ENCODE measurements at regions not wholly inside any gene's neighbourhood (a gene's known extent, or its start where the extent isn't known, plus 50 kb on each side); places are given as distances from the start of the nearest gene placed in this dataset.

DNA sequence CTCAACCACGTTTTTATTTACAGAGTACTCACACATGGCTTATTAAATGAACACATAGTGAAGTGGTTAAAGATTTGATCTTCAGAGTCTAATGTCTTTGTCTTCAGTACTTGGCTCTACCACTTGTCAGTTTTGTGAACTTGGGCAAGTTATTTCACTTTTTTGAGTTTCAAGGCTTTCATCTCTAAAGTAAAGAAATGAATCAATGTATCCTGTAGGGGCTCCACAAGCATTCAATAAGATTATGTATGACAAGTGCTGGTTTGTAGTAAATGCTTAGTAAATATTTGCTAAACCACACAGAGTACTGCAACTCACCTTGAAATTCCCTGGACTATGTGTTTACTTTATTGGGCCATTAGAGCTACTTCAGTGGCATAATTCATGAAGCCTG is 446.0 kb upstream of the GOT2 start:
- no peaks in the 10 kb centered on the region for H3K27me3 ChIP-seq (ENCODE audit: control insufficient read depth, insufficient read depth, low read length)
- H3K27ac ChIP-seq (ENCODE audit: low read length): no peak overlapping the region
- in situ Hi-C loops (cut with HindIII; ENCODE audit: low pct_unique_long_range_greater_than_20kb, low sequenced_read_pairs) (no loop called here), intact Hi-C loops (cut with micrococcal nuclease; ENCODE audit: unreplicated experiment) (no loop called here)
- no peak for ATAC-seq
- no peaks in the 10 kb centered on the region for H3K9me3 ChIP-seq (ENCODE audit: control insufficient read depth, insufficient read depth, low read depth, low read length)
- no peaks in the 10 kb centered on the region for H3K36me3 ChIP-seq (ENCODE audit: control insufficient read depth, insufficient read depth, low read length)
- H3K4me3 ChIP-seq (ENCODE audit: low read depth in 2 of 2, low read length in 2 of 2): no peak overlapping the region
- no peaks in the 10 kb centered on the region for H3K4me1 ChIP-seq (ENCODE audit: control insufficient read depth, insufficient read depth, low read length)
- POLR2A ChIA-PET: no interaction called here
- TF ChIP-seq, protein P1, sequence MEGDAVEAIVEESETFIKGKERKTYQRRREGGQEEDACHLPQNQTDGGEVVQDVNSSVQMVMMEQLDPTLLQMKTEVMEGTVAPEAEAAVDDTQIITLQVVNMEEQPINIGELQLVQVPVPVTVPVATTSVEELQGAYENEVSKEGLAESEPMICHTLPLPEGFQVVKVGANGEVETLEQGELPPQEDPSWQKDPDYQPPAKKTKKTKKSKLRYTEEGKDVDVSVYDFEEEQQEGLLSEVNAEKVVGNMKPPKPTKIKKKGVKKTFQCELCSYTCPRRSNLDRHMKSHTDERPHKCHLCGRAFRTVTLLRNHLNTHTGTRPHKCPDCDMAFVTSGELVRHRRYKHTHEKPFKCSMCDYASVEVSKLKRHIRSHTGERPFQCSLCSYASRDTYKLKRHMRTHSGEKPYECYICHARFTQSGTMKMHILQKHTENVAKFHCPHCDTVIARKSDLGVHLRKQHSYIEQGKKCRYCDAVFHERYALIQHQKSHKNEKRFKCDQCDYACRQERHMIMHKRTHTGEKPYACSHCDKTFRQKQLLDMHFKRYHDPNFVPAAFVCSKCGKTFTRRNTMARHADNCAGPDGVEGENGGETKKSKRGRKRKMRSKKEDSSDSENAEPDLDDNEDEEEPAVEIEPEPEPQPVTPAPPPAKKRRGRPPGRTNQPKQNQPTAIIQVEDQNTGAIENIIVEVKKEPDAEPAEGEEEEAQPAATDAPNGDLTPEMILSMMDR (IDR thresholded peaks at IDR 0.05): no peak
- TF ChIP-seq TCF7L2 (IDR thresholded peaks at IDR 0.05; ENCODE audit: low read depth, low read length): no peak
- TF ChIP-seq, protein P2, sequence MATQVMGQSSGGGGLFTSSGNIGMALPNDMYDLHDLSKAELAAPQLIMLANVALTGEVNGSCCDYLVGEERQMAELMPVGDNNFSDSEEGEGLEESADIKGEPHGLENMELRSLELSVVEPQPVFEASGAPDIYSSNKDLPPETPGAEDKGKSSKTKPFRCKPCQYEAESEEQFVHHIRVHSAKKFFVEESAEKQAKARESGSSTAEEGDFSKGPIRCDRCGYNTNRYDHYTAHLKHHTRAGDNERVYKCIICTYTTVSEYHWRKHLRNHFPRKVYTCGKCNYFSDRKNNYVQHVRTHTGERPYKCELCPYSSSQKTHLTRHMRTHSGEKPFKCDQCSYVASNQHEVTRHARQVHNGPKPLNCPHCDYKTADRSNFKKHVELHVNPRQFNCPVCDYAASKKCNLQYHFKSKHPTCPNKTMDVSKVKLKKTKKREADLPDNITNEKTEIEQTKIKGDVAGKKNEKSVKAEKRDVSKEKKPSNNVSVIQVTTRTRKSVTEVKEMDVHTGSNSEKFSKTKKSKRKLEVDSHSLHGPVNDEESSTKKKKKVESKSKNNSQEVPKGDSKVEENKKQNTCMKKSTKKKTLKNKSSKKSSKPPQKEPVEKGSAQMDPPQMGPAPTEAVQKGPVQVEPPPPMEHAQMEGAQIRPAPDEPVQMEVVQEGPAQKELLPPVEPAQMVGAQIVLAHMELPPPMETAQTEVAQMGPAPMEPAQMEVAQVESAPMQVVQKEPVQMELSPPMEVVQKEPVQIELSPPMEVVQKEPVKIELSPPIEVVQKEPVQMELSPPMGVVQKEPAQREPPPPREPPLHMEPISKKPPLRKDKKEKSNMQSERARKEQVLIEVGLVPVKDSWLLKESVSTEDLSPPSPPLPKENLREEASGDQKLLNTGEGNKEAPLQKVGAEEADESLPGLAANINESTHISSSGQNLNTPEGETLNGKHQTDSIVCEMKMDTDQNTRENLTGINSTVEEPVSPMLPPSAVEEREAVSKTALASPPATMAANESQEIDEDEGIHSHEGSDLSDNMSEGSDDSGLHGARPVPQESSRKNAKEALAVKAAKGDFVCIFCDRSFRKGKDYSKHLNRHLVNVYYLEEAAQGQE (IDR thresholded peaks at IDR 0.05; ENCODE audit: insufficient read depth in 1 of 2, low read depth in 2 of 2, low read length in 1 of 2): no peak
- TF ChIP-seq SIN3A (IDR thresholded peaks at IDR 0.05; ENCODE audit: borderline replicate concordance, insufficient read depth, low read depth, low read length): no peak
- TF ChIP-seq POLR2AphosphoS5 (IDR thresholded peaks at IDR 0.05; ENCODE audit: low read depth, low read length): no peak
- DNase-seq (ENCODE audit: low read depth, low spot score): no peak
- CTCF ChIA-PET: no interaction called here
- BruUV-seq (replicated peaks): no TSS peak

DNA sequence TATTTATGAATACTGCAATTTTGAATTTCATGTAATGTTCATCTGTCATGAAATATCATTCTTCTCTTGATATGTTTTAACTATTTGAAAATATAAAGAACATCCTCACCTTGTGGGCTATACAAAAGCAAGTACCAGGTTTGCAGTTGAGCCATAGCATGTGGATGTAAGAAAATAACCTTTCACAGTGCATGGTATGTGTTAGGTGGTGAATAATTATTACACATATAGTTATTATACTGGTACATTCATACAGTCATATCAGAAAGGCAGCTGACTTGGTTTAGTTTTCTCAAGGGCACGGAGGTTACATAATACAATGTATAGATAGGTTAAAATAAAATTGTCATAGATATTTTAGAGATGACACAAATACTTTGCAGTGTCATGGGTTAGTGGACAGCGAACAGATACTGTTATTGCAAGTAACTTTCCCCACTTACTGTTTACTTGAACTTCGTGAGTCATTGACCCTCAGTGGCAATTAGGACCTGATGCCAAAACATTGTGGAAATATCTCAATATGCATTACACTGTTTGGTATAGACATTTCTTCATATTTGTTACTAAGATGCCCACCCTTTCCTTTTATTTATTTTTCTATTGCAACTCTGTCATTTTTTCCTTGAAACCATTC is 445.4 kb upstream of the GOT2 start:
- CTCF ChIA-PET: no interaction called here
- POLR2A ChIA-PET: no interaction called here
- H3K4me1 ChIP-seq (ENCODE audit: control insufficient read depth, insufficient read depth, low read length): no peaks in the 10 kb centered on the region
- intact Hi-C loops (cut with micrococcal nuclease; ENCODE audit: unreplicated experiment) (no loop called here), in situ Hi-C loops (cut with HindIII; ENCODE audit: low pct_unique_long_range_greater_than_20kb, low sequenced_read_pairs) (no loop called here)
- H3K27ac ChIP-seq (ENCODE audit: low read length): no peak overlapping the region
- H3K4me3 ChIP-seq (ENCODE audit: low read depth in 2 of 2, low read length in 2 of 2): no peak overlapping the region
- DNase-seq (ENCODE audit: low read depth, low spot score) (no peak), ATAC-seq (no peak)
- TF ChIP-seq, protein P1 (IDR thresholded peaks at IDR 0.05): no peak
- TF ChIP-seq, protein P2 (IDR thresholded peaks at IDR 0.05; ENCODE audit: insufficient read depth in 1 of 2, low read depth in 2 of 2, low read length in 1 of 2): no peak
- TF ChIP-seq TCF7L2 (IDR thresholded peaks at IDR 0.05; ENCODE audit: low read depth, low read length) (no peak), POLR2AphosphoS5 (IDR thresholded peaks at IDR 0.05; ENCODE audit: low read depth, low read length) (no peak), SIN3A (IDR thresholded peaks at IDR 0.05; ENCODE audit: borderline replicate concordance, insufficient read depth, low read depth, low read length) (no peak)
- no peaks in the 10 kb centered on the region for H3K9me3 ChIP-seq (ENCODE audit: control insufficient read depth, insufficient read depth, low read depth, low read length)
- no peaks in the 10 kb centered on the region for H3K36me3 ChIP-seq (ENCODE audit: control insufficient read depth, insufficient read depth, low read length)
- no TSS peak for BruUV-seq (replicated peaks)
- H3K27me3 ChIP-seq (ENCODE audit: control insufficient read depth, insufficient read depth, low read length): no peaks in the 10 kb centered on the region

Data from Panc1 (cell line).